WERI-Rb-1 (cell line): ENCODE measurements at regions not wholly inside any gene's neighbourhood (a gene's known extent, or its start where the extent isn't known, plus 50 kb on each side); places are given as distances from the start of the nearest gene placed in this dataset.

ENCODE experiments used
- DNase-seq: peaks from one replicate; pipeline ENCODE4 v3.0.0-alpha.2; 2020
- H3K27ac ChIP-seq: fragments of 250-450 bp; sonication (Bioruptor Pico); 2 replicates; pipeline ENCODE4 v1.5.1; 2020; ENCODE audit warnings: mild to moderate bottlenecking, moderate library complexity
- H3K27me3 ChIP-seq: fragments of 250-450 bp; sonication (Bioruptor Pico); 2 replicates; pipeline ENCODE4 v1.5.1; 2021; ENCODE audit warnings: mild to moderate bottlenecking, low read depth, moderate library complexity; ENCODE audit not compliant: insufficient read depth, severe bottlenecking
- H3K36me3 ChIP-seq: fragments of 250-450 bp; sonication (Bioruptor Pico); 2 replicates; pipeline ENCODE4 v1.5.1; 2020; ENCODE audit warnings: mild to moderate bottlenecking, moderate library complexity
- H3K4me3 ChIP-seq: 2 replicates; pipeline ENCODE4 v1.5.1; 2011; ENCODE audit warnings: low read depth, mild to moderate bottlenecking, control low read depth, low read length
- H3K9me3 ChIP-seq: fragments of 250-450 bp; sonication (Bioruptor Pico); 2 replicates; pipeline ENCODE4 v1.5.1; 2021; ENCODE audit warnings: mild to moderate bottlenecking, moderate library complexity; ENCODE audit not compliant: severe bottlenecking
- TF ChIP-seq, protein P1 (sequence below): IDR thresholded peaks from 2 replicates; pipeline ENCODE4 v1.5.1; 2011; ENCODE audit warnings: low read depth, mild to moderate bottlenecking, control low read depth, inconsistent platforms, low read length

DNA sequence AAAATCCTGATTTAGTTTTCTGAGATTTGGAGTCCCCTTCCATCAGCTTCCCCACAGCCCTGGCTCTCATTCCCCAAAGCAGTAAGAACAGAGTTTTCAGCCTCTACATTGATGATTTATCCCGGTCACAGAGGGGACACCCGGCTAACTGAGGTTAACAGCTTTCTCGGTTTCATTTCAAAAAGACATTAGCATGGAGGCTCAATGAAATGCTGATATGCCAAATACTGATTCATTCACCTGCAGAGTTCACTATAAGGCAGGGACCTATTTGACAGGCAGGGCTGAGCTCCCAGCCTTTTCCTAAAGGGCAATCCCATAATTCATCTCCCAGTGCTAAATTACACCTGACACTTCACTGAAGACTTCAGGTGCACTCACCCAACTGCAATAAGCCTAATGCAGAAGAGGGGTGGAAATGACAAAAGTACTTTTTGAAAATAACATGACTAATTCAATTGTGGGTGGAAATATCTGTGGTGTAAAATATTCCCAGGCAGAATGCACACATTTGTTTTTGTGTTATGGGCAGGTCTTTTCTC lies 99.8 kb upstream of the PMFBP1 start:
- TF ChIP-seq, protein P1, sequence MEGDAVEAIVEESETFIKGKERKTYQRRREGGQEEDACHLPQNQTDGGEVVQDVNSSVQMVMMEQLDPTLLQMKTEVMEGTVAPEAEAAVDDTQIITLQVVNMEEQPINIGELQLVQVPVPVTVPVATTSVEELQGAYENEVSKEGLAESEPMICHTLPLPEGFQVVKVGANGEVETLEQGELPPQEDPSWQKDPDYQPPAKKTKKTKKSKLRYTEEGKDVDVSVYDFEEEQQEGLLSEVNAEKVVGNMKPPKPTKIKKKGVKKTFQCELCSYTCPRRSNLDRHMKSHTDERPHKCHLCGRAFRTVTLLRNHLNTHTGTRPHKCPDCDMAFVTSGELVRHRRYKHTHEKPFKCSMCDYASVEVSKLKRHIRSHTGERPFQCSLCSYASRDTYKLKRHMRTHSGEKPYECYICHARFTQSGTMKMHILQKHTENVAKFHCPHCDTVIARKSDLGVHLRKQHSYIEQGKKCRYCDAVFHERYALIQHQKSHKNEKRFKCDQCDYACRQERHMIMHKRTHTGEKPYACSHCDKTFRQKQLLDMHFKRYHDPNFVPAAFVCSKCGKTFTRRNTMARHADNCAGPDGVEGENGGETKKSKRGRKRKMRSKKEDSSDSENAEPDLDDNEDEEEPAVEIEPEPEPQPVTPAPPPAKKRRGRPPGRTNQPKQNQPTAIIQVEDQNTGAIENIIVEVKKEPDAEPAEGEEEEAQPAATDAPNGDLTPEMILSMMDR, result no peak
- H3K36me3 ChIP-seq, result no peaks in the 10 kb centered on the region
- no peak overlapping the region for H3K4me3 ChIP-seq
- DNase-seq, result no peak
- no peaks in the 10 kb centered on the region for H3K9me3 ChIP-seq
- H3K27me3 ChIP-seq, result no peaks in the 10 kb centered on the region
- H3K27ac ChIP-seq, result no peak overlapping the region

DNA sequence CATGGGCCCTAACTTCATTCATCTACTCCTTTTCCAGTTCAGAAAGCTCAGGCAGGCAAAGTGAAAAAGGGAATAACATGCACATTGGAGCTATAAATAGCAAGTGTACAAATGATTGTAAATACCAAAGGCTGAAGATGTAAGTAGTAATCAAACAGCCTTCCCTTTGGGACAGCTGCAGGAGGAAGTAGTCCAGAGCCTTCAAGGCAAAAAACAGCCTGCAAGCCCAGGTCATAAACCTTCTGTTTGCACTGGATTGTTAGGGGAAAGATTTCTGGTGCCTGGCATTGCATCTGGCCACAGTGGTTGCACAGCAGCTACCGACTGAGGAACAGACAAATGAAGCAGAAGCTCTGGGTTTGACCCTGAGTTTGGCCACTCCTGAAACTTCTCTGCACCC lies 98.6 kb upstream of the PMFBP1 start:
- Histone ChIP-seq H3K9me3 (no peaks in the 10 kb centered on the region), H3K27ac (no peak overlapping the region), H3K4me3 (no peak overlapping the region), H3K27me3 (no peaks in the 10 kb centered on the region), H3K36me3 (no peaks in the 10 kb centered on the region)
- no peak for DNase-seq
- TF ChIP-seq, protein P1, result no peak

DNA sequence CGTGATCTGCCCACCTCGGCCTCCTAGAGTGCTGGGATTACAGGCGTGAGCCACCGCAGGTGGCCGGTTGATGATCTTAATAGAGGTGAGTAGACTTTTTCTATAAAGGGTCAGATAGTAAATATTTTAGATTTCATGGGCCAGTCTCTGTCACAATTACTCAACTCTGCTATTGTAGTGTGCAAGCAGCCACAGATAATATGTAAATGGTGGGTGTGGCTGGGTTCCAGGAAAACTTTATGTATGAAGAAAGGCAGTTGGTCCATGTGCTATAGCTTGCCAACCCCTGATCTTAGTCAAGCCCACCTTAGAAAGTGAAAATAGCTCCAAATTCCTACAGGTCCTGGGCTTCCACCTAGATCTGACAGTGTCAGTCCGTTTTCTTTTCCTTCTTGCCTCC lies 94.9 kb upstream of the PMFBP1 start:
- Histone ChIP-seq H3K4me3 (no peak overlapping the region), H3K27me3 (no peaks in the 10 kb centered on the region), H3K36me3 (no peaks in the 10 kb centered on the region), H3K9me3 (no peaks in the 10 kb centered on the region), H3K27ac (no peak overlapping the region)
- TF ChIP-seq, protein P1, result no peak
- DNase-seq, result no peak

DNA sequence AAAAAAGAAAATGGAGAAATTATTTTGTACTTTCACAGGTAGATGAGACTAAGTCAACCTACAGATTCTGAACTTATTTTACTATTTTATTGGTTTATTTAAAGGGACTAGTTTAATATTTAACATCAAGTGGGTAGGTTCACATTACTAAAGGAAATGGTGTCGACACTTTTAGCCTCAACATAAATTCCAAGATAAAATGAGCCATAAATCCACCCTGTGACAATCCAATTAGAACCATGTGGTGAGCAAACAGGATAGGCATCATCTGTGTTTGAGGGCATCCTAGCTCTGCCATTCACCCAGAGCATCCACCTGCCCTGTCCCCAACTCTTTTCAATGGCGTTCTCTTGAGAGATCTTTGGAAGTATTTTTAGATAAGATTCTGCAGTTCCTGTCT lies 92.8 kb upstream of the PMFBP1 start:
- TF ChIP-seq, protein P1, result no peak

DNA sequence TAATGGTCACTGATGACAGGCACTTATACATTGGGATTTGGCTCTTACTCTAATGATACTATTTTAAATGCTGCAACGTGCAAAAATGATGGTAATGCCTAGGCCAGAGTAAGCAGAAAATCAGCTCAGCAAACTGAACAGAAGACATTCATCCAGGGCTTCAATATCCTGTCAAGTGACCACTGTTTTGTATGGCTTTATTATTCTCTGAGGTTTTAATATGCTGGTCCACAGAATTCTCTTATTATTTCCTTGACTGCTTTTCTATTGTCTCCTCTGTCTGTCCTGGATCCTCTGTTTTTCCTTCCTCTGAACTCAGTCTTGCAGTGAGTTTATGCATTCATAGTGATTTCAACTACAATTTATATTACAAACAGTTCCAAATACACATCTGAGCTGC lies 90.8 kb upstream of the PMFBP1 start:
- H3K36me3 ChIP-seq, result no peaks in the 10 kb centered on the region
- H3K9me3 ChIP-seq, result no peaks in the 10 kb centered on the region
- TF ChIP-seq, protein P1, result no peak
- H3K27ac ChIP-seq, result no peak overlapping the region
- DNase-seq, result no peak
- H3K4me3 ChIP-seq, result no peak overlapping the region
- H3K27me3 ChIP-seq, result no peaks in the 10 kb centered on the region

More for the DNA sequence above, 92.8 kb upstream of the PMFBP1 start:
- Histone ChIP-seq H3K27ac (no peak overlapping the region), H3K9me3 (no peaks in the 10 kb centered on the region), H3K36me3 (no peaks in the 10 kb centered on the region), H3K4me3 (no peak overlapping the region), H3K27me3 (no peaks in the 10 kb centered on the region)
- DNase-seq, result no peak

DNA sequence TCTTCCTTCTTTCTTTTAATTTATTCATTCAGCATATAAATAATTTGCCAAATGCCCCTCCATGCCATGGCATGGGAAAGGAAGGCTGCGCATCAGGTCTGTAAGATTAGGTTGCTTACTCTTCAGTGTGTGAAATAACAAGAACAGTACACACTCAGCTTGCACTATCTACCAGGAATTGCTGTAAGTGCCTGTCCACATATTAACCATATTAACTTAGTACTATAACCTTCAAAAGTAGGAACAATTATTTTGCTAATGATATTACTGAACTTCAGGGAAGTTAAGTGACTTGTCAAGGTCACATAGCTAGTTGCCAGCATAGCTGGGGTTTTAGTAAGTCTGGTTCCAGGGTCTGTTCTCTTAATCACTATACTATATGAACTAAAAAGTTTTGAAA lies 89.2 kb upstream of the PMFBP1 start:
- no peaks in the 10 kb centered on the region for H3K27me3 ChIP-seq
- H3K9me3 ChIP-seq, result no peaks in the 10 kb centered on the region
- no peaks in the 10 kb centered on the region for H3K36me3 ChIP-seq
- TF ChIP-seq, protein P1, result no peak
- no peak for DNase-seq
- H3K27ac ChIP-seq, result no peak overlapping the region
- H3K4me3 ChIP-seq, result no peak overlapping the region
